Ascending aorta (tissue), 2 donors: ENCODE measurements at regions not wholly inside any gene's neighbourhood (a gene's known extent, or its start where the extent isn't known, plus 50 kb on each side); places are given as distances from the start of the nearest gene placed in this dataset.
"Not testable (repeated sequence)": the region's sequence is repeated elsewhere in the genome, so short reads cannot be mapped to it uniquely, and the experiment has no call there.

Source experiments
- DNase-seq, 2 donors: peaks; one replicate each; pipeline ENCODE4 v3.0.0-alpha.2; 2019; ENCODE audit warnings: low spot score in 2 of 2
- H3K27ac ChIP-seq, 2 donors: fragments of 200-600 bp; sonication (generic); one replicate each; pipeline ENCODE4 v1.5.1; 2016 to 2017; ENCODE audit warnings: mild to moderate bottlenecking in 1 of 2
- H3K27me3 ChIP-seq: fragments of 200-600 bp; sonication (generic); one replicate; pipeline ENCODE4 v1.5.1; 2017
- H3K36me3 ChIP-seq, 2 donors: fragments of 200-600 bp; sonication (generic); one replicate each; pipeline ENCODE4 v1.5.1; 2016
- H3K4me1 ChIP-seq, 2 donors: fragments of 200-600 bp; sonication (generic); one replicate each; pipeline ENCODE4 v1.5.1; 2016 to 2017; ENCODE audit warnings: mild to moderate bottlenecking in 1 of 2
- H3K4me3 ChIP-seq, 2 donors: fragments of 200-600 bp; sonication (generic); one replicate each; pipeline ENCODE4 v1.5.1; 2016 to 2017; ENCODE audit warnings: mild to moderate bottlenecking in 1 of 2
- H3K9me3 ChIP-seq, 2 donors: fragments of 200-600 bp; sonication (generic); one replicate each; pipeline ENCODE4 v1.5.1; 2016
- CTCF ChIP-seq, 3 experiments: fragments of 200-600 bp in 2 of 3; fragments of 450-650 bp in 1 of 3; sonication (generic) in 2 of 3; IDR thresholded peaks; one replicate each; pipeline ENCODE4 v1.5.1; 2016 to 2019; ENCODE audit warnings: antibody characterized with exemption in 3 of 3, mild to moderate bottlenecking in 1 of 3, moderate library complexity in 1 of 3
- intact Hi-C: fragments of 100-400 bp; cut with DNase I; formaldehyde crosslinking; loops from one replicate; pipeline ENCODE4 v1.15.1; 2023

- TF ChIP-seq CTCF (IDR thresholded peaks at IDR 0.05) = no peak
- H3K27ac ChIP-seq = no peak overlapping the region
- no peaks in the 10 kb centered on the region for H3K27me3 ChIP-seq
- intact Hi-C loops = no loop called here
- no peak overlapping the region for H3K4me3 ChIP-seq
- no peaks in the 10 kb centered on the region for H3K9me3 ChIP-seq
- H3K4me1 ChIP-seq = no peaks in the 10 kb centered on the region
- H3K36me3 ChIP-seq = no peaks in the 10 kb centered on the region
- DNase-seq = no peak
Measured at GRCh38 chr12:17928708-17929366, 161.2 kb downstream of the RERGL start.

GRCh38 chr12:17918013-17918412 lies 172.0 kb downstream of the RERGL start:
- no peak overlapping the region for H3K27ac ChIP-seq
- intact Hi-C loops = no loop called here
- no peaks in the 10 kb centered on the region for H3K27me3 ChIP-seq
- TF ChIP-seq CTCF (IDR thresholded peaks at IDR 0.05) = no peak
- H3K36me3 ChIP-seq = no peaks in the 10 kb centered on the region
- no peaks in the 10 kb centered on the region for H3K4me1 ChIP-seq
- H3K9me3 ChIP-seq = peaks cover 0 to 4% of the 10 kb centered on the region in 2 donors
- no peak overlapping the region for H3K4me3 ChIP-seq
- DNase-seq = no peak

GRCh38 chr12:17884581-17884980 lies 205.4 kb downstream of the RERGL start:
- Histone ChIP-seq H3K27me3 (no peaks in the 10 kb centered on the region), H3K4me3 (no peak overlapping the region), H3K27ac (no peak overlapping the region), H3K9me3 (no peaks in the 10 kb centered on the region), H3K4me1 (no peaks in the 10 kb centered on the region), H3K36me3 (no peaks in the 10 kb centered on the region)
- no peak for DNase-seq
- intact Hi-C loops = no loop called here
- TF ChIP-seq CTCF (IDR thresholded peaks at IDR 0.05) = no peak

GRCh38 chr12:17878714-17879113 lies 211.3 kb downstream of the RERGL start:
- DNase-seq = no peak
- TF ChIP-seq CTCF (IDR thresholded peaks at IDR 0.05) = no peak
- H3K36me3 ChIP-seq = no peaks in the 10 kb centered on the region
- no peak overlapping the region for H3K4me3 ChIP-seq
- H3K27ac ChIP-seq = no peak overlapping the region
- H3K9me3 ChIP-seq = no peaks in the 10 kb centered on the region
- H3K27me3 ChIP-seq = no peaks in the 10 kb centered on the region
- no peaks in the 10 kb centered on the region for H3K4me1 ChIP-seq
- intact Hi-C loops = no loop called here

GRCh38 chr12:17875230-17875629 lies 214.8 kb downstream of the RERGL start:
- intact Hi-C loops = no loop called here
- no peak for TF ChIP-seq CTCF (IDR thresholded peaks at IDR 0.05)

GRCh38 chr12:17866802-17867201 lies 223.2 kb downstream of the RERGL start:
- Histone ChIP-seq H3K4me1 (no peaks in the 10 kb centered on the region), H3K4me3 (no peak overlapping the region), H3K9me3 (no peaks in the 10 kb centered on the region), H3K27ac (no peak overlapping the region), H3K36me3 (no peaks in the 10 kb centered on the region), H3K27me3 (no peaks in the 10 kb centered on the region)
- TF ChIP-seq CTCF (IDR thresholded peaks at IDR 0.05) = no peak
- intact Hi-C loops = no loop called here
- DNase-seq = no peak

More at GRCh38 chr12:17875230-17875629, 214.8 kb downstream of the RERGL start:
- Histone ChIP-seq H3K27ac (no peak overlapping the region), H3K36me3 (no peaks in the 10 kb centered on the region), H3K27me3 (no peaks in the 10 kb centered on the region), H3K4me1 (no peaks in the 10 kb centered on the region), H3K4me3 (no peak overlapping the region), H3K9me3 (no peaks in the 10 kb centered on the region)
- DNase-seq = no peak

- H3K4me1 ChIP-seq, H3K27me3 ChIP-seq, H3K27ac ChIP-seq, H3K36me3 ChIP-seq, H3K4me3 ChIP-seq, intact Hi-C loops, DNase-seq, H3K9me3 ChIP-seq: not testable (repeated sequence)
Measured at GRCh38 chr12:17855548-17855947, 234.4 kb downstream of the RERGL start.
